ENCODE measurements at regions not wholly inside any gene's neighbourhood (a gene's known extent, or its start where the extent isn't known, plus 50 kb on each side); places are given as distances from the start of the nearest gene placed in this dataset.

GRCh38 chr1:232443372-232443771 lies 186.6 kb downstream of the SIPA1L2 start:
- no peak for TF ChIP-seq POLR2AphosphoS5 (IDR thresholded peaks at IDR 0.05; ENCODE audit: low read depth)
- no peak for TF ChIP-seq REST (IDR thresholded peaks at IDR 0.05; ENCODE audit: insufficient replicate concordance, low read depth)
- TF ChIP-seq CTCF (IDR thresholded peaks at IDR 0.05; ENCODE audit: insufficient read depth, low read length), result no peak
- TF ChIP-seq SPI1 (IDR thresholded peaks at IDR 0.05; ENCODE audit: borderline replicate concordance, low read depth), result no peak
- no peak for TF ChIP-seq GABPA (IDR thresholded peaks at IDR 0.05; ENCODE audit: low read depth)
- H3K27ac ChIP-seq (replicated peaks), result no peak overlapping the region
- H3K4me3 ChIP-seq (replicated peaks; ENCODE audit: insufficient read depth, low read length), result no peak overlapping the region
- H3K27me3 ChIP-seq (ENCODE audit: insufficient read depth, poor library complexity, severe bottlenecking), result no peaks in the 10 kb centered on the region
- no peak for DNase-seq (ENCODE audit: low read depth in 1 of 2, low spot score in 1 of 2)

GRCh38 chr1:232441036-232441411 lies 188.9 kb downstream of the SIPA1L2 start:
- H3K4me3 ChIP-seq (replicated peaks; ENCODE audit: insufficient read depth, low read length), result no peak overlapping the region
- DNase-seq (ENCODE audit: low read depth in 1 of 2, low spot score in 1 of 2), result no peak
- TF ChIP-seq GABPA (IDR thresholded peaks at IDR 0.05; ENCODE audit: low read depth) (no peak), POLR2AphosphoS5 (IDR thresholded peaks at IDR 0.05; ENCODE audit: low read depth) (no peak), REST (IDR thresholded peaks at IDR 0.05; ENCODE audit: insufficient replicate concordance, low read depth) (no peak), SPI1 (IDR thresholded peaks at IDR 0.05; ENCODE audit: borderline replicate concordance, low read depth) (no peak), CTCF (IDR thresholded peaks at IDR 0.05; ENCODE audit: insufficient read depth, low read length) (no peak)
- no peak overlapping the region for H3K27ac ChIP-seq (replicated peaks)
- H3K27me3 ChIP-seq (ENCODE audit: insufficient read depth, poor library complexity, severe bottlenecking), result no peaks in the 10 kb centered on the region

- no peaks in the 10 kb centered on the region for H3K27me3 ChIP-seq (ENCODE audit: insufficient read depth, poor library complexity, severe bottlenecking)
- no peak for DNase-seq (ENCODE audit: low read depth in 1 of 2, low spot score in 1 of 2)
- TF ChIP-seq POLR2AphosphoS5 (IDR thresholded peaks at IDR 0.05; ENCODE audit: low read depth), result no peak
- no peak for TF ChIP-seq REST (IDR thresholded peaks at IDR 0.05; ENCODE audit: insufficient replicate concordance, low read depth)
- no peak for TF ChIP-seq GABPA (IDR thresholded peaks at IDR 0.05; ENCODE audit: low read depth)
- TF ChIP-seq SPI1 (IDR thresholded peaks at IDR 0.05; ENCODE audit: borderline replicate concordance, low read depth), result no peak
- H3K4me3 ChIP-seq (replicated peaks; ENCODE audit: insufficient read depth, low read length), result no peak overlapping the region
- no peak overlapping the region for H3K27ac ChIP-seq (replicated peaks)
These were observed 189.5 kb downstream of the SIPA1L2 start for GRCh38 chr1:232440325-232441035.
